Activated CD8-positive, alpha-beta T cell treated with anti-CD3 and anti-CD28 coated beads for 36 hours (primary cell): ENCODE measurements at regions not wholly inside any gene's neighbourhood (a gene's known extent, or its start where the extent isn't known, plus 50 kb on each side); places are given as distances from the start of the nearest gene placed in this dataset.

ENCODE experiments used
- ATAC-seq: fragments of 200-7000 bp; cut with Tn5 transposase; one replicate; pipeline ENCODE4 v1.10.0; 2021; ENCODE audit warnings: mild to moderate bottlenecking, moderate library complexity
- CTCF ChIA-PET: fragments of 350-600 bp; sonication (Branson Sonifier 250); formaldehyde crosslinking; loops from one replicate; lab custom pipeline; 2021; ENCODE audit warnings: antibody characterized with exemption; lab: Charles Lee
- POLR2A ChIA-PET: fragments of 350-600 bp; sonication (Branson Sonifier 250); formaldehyde crosslinking; loops from one replicate; lab custom pipeline; 2021; ENCODE audit warnings: antibody characterized with exemption; lab: Charles Lee
- DNase-seq: peaks from one replicate; pipeline ENCODE4 v3.0.0-alpha.2; 2020
- H3K27ac Mint-ChIP-seq: one replicate; pipeline ENCODE4 v1.8.0; 2021; ENCODE audit warnings: mild to moderate bottlenecking, mixed read lengths
- H3K27me3 Mint-ChIP-seq: one replicate; pipeline ENCODE4 v1.8.0; 2021; ENCODE audit warnings: mixed read lengths
- H3K36me3 Mint-ChIP-seq: one replicate; pipeline ENCODE4 v1.8.0; 2021; ENCODE audit warnings: low read depth, mixed read lengths
- H3K4me1 Mint-ChIP-seq: one replicate; pipeline ENCODE4 v1.8.0; 2021; ENCODE audit warnings: low read depth, mixed read lengths
- H3K4me3 Mint-ChIP-seq: one replicate; pipeline ENCODE4 v1.8.0; 2021; ENCODE audit warnings: mild to moderate bottlenecking, moderate library complexity, mixed read lengths
- H3K9me3 Mint-ChIP-seq: one replicate; pipeline ENCODE4 v1.8.0; 2021; ENCODE audit warnings: mixed read lengths
- CTCF ChIP-seq: fragments of 200-600 bp; IDR thresholded peaks from one replicate; pipeline ENCODE4 v1.8.0; 2022; ENCODE audit warnings: antibody characterized with exemption, mild to moderate bottlenecking
- intact Hi-C: fragments of 100-400 bp; cut with micrococcal nuclease; formaldehyde crosslinking; loops from one replicate; pipeline ENCODE4 v1.10.0; 2022

- Mint-ChIP-seq H3K9me3 (no peaks in the 10 kb centered on the region), H3K4me1 (peaks cover 83% of the 10 kb centered on the region), H3K4me3 (peak overlapping the region; percentile 89), H3K36me3 (peaks cover 29% of the 10 kb centered on the region), H3K27me3 (no peaks in the 10 kb centered on the region), H3K27ac (peak overlapping the region; percentile 91)
- ATAC-seq (peak; percentile 66), DNase-seq (peak; percentile 78)
- POLR2A ChIA-PET: interaction anchor here (0.5 to 15.9 kb wide), 12 partner anchors 10 to 379 kb away, joined by 3 to 410 read pairs (median 3); no protein-coding TSS in a partner anchor
- intact Hi-C loops: loop anchor here (5.0 kb wide), 1 partner anchor 39 kb away; no protein-coding TSS in a partner anchor
- no peak for TF ChIP-seq CTCF
- CTCF ChIA-PET: interaction anchor here (0.8 to 11.1 kb wide), 9 partner anchors 11 to 529 kb away, joined by 3 to 124 read pairs (median 7); no protein-coding TSS in a partner anchor
These were observed 292.8 kb downstream of the SEC14L1 start for GRCh38 chr17:77433385-77434135.

- peaks cover 83% of the 10 kb centered on the region for H3K4me1 Mint-ChIP-seq
These were observed 293.7 kb downstream of the SEC14L1 start for GRCh38 chr17:77434136-77435114.

GRCh38 chr17:77435272-77436057 lies 294.7 kb downstream of the SEC14L1 start:
- peak overlapping the region; percentile 89 for H3K4me3 Mint-ChIP-seq
- peaks cover 29% of the 10 kb centered on the region for H3K36me3 Mint-ChIP-seq
- no peaks in the 10 kb centered on the region for H3K9me3 Mint-ChIP-seq
- DNase-seq (peak; percentile 78), ATAC-seq (peak; percentile 52)
- TF ChIP-seq CTCF: no peak
- H3K27ac Mint-ChIP-seq: peak overlapping the region; percentile 91
- POLR2A ChIA-PET: interaction anchor here (0.9 to 15.9 kb wide), 10 partner anchors 9 to 103 kb away, joined by 3 to 410 read pairs (median 9); no protein-coding TSS in a partner anchor
- H3K4me1 Mint-ChIP-seq: peaks cover 83% of the 10 kb centered on the region
- no peaks in the 10 kb centered on the region for H3K27me3 Mint-ChIP-seq
- intact Hi-C loops: loop anchor here (5.0 kb wide), 1 partner anchor 103 kb away; no protein-coding TSS in a partner anchor
- CTCF ChIA-PET: interaction anchor here (0.8 to 10.7 kb wide), 11 partner anchors 10 to 110 kb away, joined by 3 to 124 read pairs (median 6); no protein-coding TSS in a partner anchor

More at GRCh38 chr17:77434136-77435114, 293.7 kb downstream of the SEC14L1 start:
- DNase-seq (no peak), ATAC-seq (peak; percentile 3)
- intact Hi-C loops: loop anchor here (5.0 kb wide), 2 partner anchors 38 to 102 kb away; no protein-coding TSS in a partner anchor
- Mint-ChIP-seq H3K36me3 (peaks cover 29% of the 10 kb centered on the region), H3K27ac (peak overlapping the region; percentile 91), H3K27me3 (no peaks in the 10 kb centered on the region), H3K9me3 (no peaks in the 10 kb centered on the region), H3K4me3 (peak overlapping the region; percentile 89)
- TF ChIP-seq CTCF: no peak
- POLR2A ChIA-PET: interaction anchor here (0.5 to 15.9 kb wide), 13 partner anchors 9 to 378 kb away, joined by 3 to 410 read pairs (median 4); no protein-coding TSS in a partner anchor
- CTCF ChIA-PET: interaction anchor here (0.9 to 11.1 kb wide), 9 partner anchors 15 to 103 kb away, joined by 3 to 124 read pairs (median 9); no protein-coding TSS in a partner anchor

- Mint-ChIP-seq H3K4me3 (peak overlapping the region; percentile 89), H3K27ac (peak overlapping the region; percentile 91), H3K36me3 (peaks cover 29% of the 10 kb centered on the region), H3K27me3 (no peaks in the 10 kb centered on the region), H3K9me3 (no peaks in the 10 kb centered on the region), H3K4me1 (peaks cover 83% of the 10 kb centered on the region)
- ATAC-seq (no peak), DNase-seq (no peak)
- intact Hi-C loops: loop anchor here (5.0 kb wide), 1 partner anchor 104 kb away; no protein-coding TSS in a partner anchor
- ChIA-PET CTCF (interaction anchor here (0.8 to 10.7 kb wide), 11 partner anchors 8 to 111 kb away, joined by 3 to 124 read pairs (median 5); no protein-coding TSS in a partner anchor), POLR2A (interaction anchor here (0.9 to 15.9 kb wide), 10 partner anchors 9 to 104 kb away, joined by 3 to 410 read pairs (median 9); no protein-coding TSS in a partner anchor)
- TF ChIP-seq CTCF: no peak
These were observed 295.3 kb downstream of the SEC14L1 start for GRCh38 chr17:77436058-77436442.
